ENCODE measurements at regions not wholly inside any gene's neighbourhood (a gene's known extent, or its start where the extent isn't known, plus 50 kb on each side); places are given as distances from the start of the nearest gene placed in this dataset.

GRCh38 chr2:106032676-106033075 lies 161.4 kb downstream of the UXS1 start:
- Histone ChIP-seq H3K36me3 (ENCODE audit: insufficient read depth, low read length) (no peaks in the 10 kb centered on the region), H3K4me3 (ENCODE audit: low read depth, low read length, poor library complexity, severe bottlenecking) (no peak overlapping the region), H3K79me2 (ENCODE audit: insufficient read depth, low read depth, low read length) (no peaks in the 10 kb centered on the region), H3K4me1 (ENCODE audit: insufficient read depth, low read length, poor library complexity, severe bottlenecking) (no peaks in the 10 kb centered on the region), H3K9me3 (ENCODE audit: low read length) (no peaks in the 10 kb centered on the region), H3K4me2 (ENCODE audit: low read length) (no peak overlapping the region), H2AFZ (ENCODE audit: low read length) (no peak overlapping the region), H4K20me1 (ENCODE audit: insufficient read depth, low read length) (no peaks in the 10 kb centered on the region), H3K27ac (ENCODE audit: low read depth, low read length, poor library complexity, severe bottlenecking) (no peak overlapping the region), H3K9me2 (ENCODE audit: insufficient read depth, low read length) (no peaks in the 10 kb centered on the region)
- no TSS peak for BruUV-seq (replicated peaks)
- no peak for DNase-seq (ENCODE audit: low spot score)
- TF ChIP-seq CTCF (conservative IDR thresholded peaks at IDR 0.05; ENCODE audit: low read length) (no peak), EZH2phosphoT487 (IDR thresholded peaks at IDR 0.05; ENCODE audit: borderline replicate concordance, low read depth, low read length) (no peak)
- ChIA-PET CTCF (ENCODE audit: unreplicated experiment) (no interaction called here), POLR2A (no interaction called here)
- intact Hi-C loops (cut with micrococcal nuclease; ENCODE audit: unreplicated experiment): no loop called here

GRCh38 chr2:106030287-106031268 lies 163.5 kb downstream of the UXS1 start:
- H3K9me3 ChIP-seq (ENCODE audit: low read length): no peaks in the 10 kb centered on the region
- no peaks in the 10 kb centered on the region for H3K4me1 ChIP-seq (ENCODE audit: insufficient read depth, low read length, poor library complexity, severe bottlenecking)
- no peaks in the 10 kb centered on the region for H3K9me2 ChIP-seq (ENCODE audit: insufficient read depth, low read length)
- H4K20me1 ChIP-seq (ENCODE audit: insufficient read depth, low read length): no peaks in the 10 kb centered on the region
- TF ChIP-seq EZH2phosphoT487 (IDR thresholded peaks at IDR 0.05; ENCODE audit: borderline replicate concordance, low read depth, low read length) (no peak), CTCF (conservative IDR thresholded peaks at IDR 0.05; ENCODE audit: low read length) (no peak)
- no peaks in the 10 kb centered on the region for H3K79me2 ChIP-seq (ENCODE audit: insufficient read depth, low read depth, low read length)
- ChIA-PET CTCF (ENCODE audit: unreplicated experiment) (no interaction called here), POLR2A (no interaction called here)
- no peak overlapping the region for H2AFZ ChIP-seq (ENCODE audit: low read length)
- H3K4me3 ChIP-seq (ENCODE audit: low read depth, low read length, poor library complexity, severe bottlenecking): no peak overlapping the region
- intact Hi-C loops (cut with micrococcal nuclease; ENCODE audit: unreplicated experiment): no loop called here
- H3K4me2 ChIP-seq (ENCODE audit: low read length): no peak overlapping the region
- no TSS peak for BruUV-seq (replicated peaks)
- H3K36me3 ChIP-seq (ENCODE audit: insufficient read depth, low read length): no peaks in the 10 kb centered on the region
- no peak overlapping the region for H3K27ac ChIP-seq (ENCODE audit: low read depth, low read length, poor library complexity, severe bottlenecking)
- DNase-seq (ENCODE audit: low spot score): no peak

- ChIA-PET POLR2A (no interaction called here), CTCF (ENCODE audit: unreplicated experiment) (no interaction called here)
- DNase-seq (ENCODE audit: low spot score): no peak
- Histone ChIP-seq H3K36me3 (ENCODE audit: insufficient read depth, low read length) (no peaks in the 10 kb centered on the region), H4K20me1 (ENCODE audit: insufficient read depth, low read length) (no peaks in the 10 kb centered on the region), H3K4me1 (ENCODE audit: insufficient read depth, low read length, poor library complexity, severe bottlenecking) (no peaks in the 10 kb centered on the region), H3K9me2 (ENCODE audit: insufficient read depth, low read length) (no peaks in the 10 kb centered on the region), H3K4me2 (ENCODE audit: low read length) (no peak overlapping the region), H3K9me3 (ENCODE audit: low read length) (no peaks in the 10 kb centered on the region), H2AFZ (ENCODE audit: low read length) (no peak overlapping the region), H3K4me3 (ENCODE audit: low read depth, low read length, poor library complexity, severe bottlenecking) (no peak overlapping the region), H3K79me2 (ENCODE audit: insufficient read depth, low read depth, low read length) (no peaks in the 10 kb centered on the region), H3K27ac (ENCODE audit: low read depth, low read length, poor library complexity, severe bottlenecking) (no peak overlapping the region)
- no TSS peak for BruUV-seq (replicated peaks)
- no peak for TF ChIP-seq CTCF (conservative IDR thresholded peaks at IDR 0.05; ENCODE audit: low read length)
- TF ChIP-seq EZH2phosphoT487 (IDR thresholded peaks at IDR 0.05; ENCODE audit: borderline replicate concordance, low read depth, low read length): no peak
- intact Hi-C loops (cut with micrococcal nuclease; ENCODE audit: unreplicated experiment): no loop called here
Observed at GRCh38 chr2:106028192-106028591, 165.9 kb downstream of the UXS1 start.
